GM23338 (cell line): ENCODE measurements at regions not wholly inside any gene's neighbourhood (a gene's known extent, or its start where the extent isn't known, plus 50 kb on each side); places are given as distances from the start of the nearest gene placed in this dataset.

ENCODE experiments used
- ATAC-seq: fragments of 200-7000 bp; cut with Tn5 transposase; 3 replicates; pipeline ENCODE4 v1.9.1; 2020
- DNase-seq: peaks from one replicate; pipeline ENCODE4 v3.0.0-alpha.2; 2015; ENCODE audit warnings: low spot score
- H2AFZ ChIP-seq: fragments of 200-600 bp; sonication (generic); 2 replicates; pipeline ENCODE4 v1.8.0; 2016; ENCODE audit warnings: antibody characterized with exemption, mild to moderate bottlenecking, moderate library complexity
- H3F3A ChIP-seq: fragments of 200-600 bp; sonication (generic); replicated peaks from 2 replicates; pipeline ENCODE4 v1.8.0; 2017; ENCODE audit warnings: antibody characterized with exemption, mixed run types, low read depth
- H3K27ac ChIP-seq: fragments of 200-600 bp; sonication (generic); 2 replicates; pipeline ENCODE4 v1.6.1; 2016; ENCODE audit warnings: low read depth
- H3K27me3 ChIP-seq: fragments of 200-600 bp; sonication (generic); 2 replicates; pipeline ENCODE4 v1.8.0; 2016; ENCODE audit warnings: mild to moderate bottlenecking, mixed run types, moderate library complexity; ENCODE audit not compliant: insufficient read depth
- H3K36me3 ChIP-seq: fragments of 200-600 bp; sonication (generic); 2 replicates; pipeline ENCODE4 v1.8.0; 2016; ENCODE audit warnings: mild to moderate bottlenecking; ENCODE audit not compliant: insufficient read depth
- H3K4me1 ChIP-seq: fragments of 200-600 bp; sonication (generic); 2 replicates; pipeline ENCODE4 v1.8.0; 2016; ENCODE audit warnings: mild to moderate bottlenecking, moderate library complexity; ENCODE audit not compliant: insufficient read depth
- H3K4me2 ChIP-seq: fragments of 200-600 bp; sonication (generic); 2 replicates; pipeline ENCODE4 v1.7.1; 2017; ENCODE audit warnings: mixed run types
- H3K4me3 ChIP-seq: fragments of 200-600 bp; sonication (generic); 2 replicates; pipeline ENCODE4 v1.6.1; 2016; ENCODE audit warnings: mixed run types
- H3K79me2 ChIP-seq: fragments of 200-600 bp; sonication (generic); replicated peaks from 2 replicates; pipeline ENCODE4 v1.8.0; 2017; ENCODE audit warnings: mild to moderate bottlenecking; ENCODE audit not compliant: insufficient read depth
- H3K9me2 ChIP-seq: fragments of 200-600 bp; sonication (generic); 2 replicates; pipeline ENCODE4 v1.8.0; 2017; ENCODE audit not compliant: insufficient read depth
- H4K20me1 ChIP-seq: fragments of 200-600 bp; sonication (generic); replicated peaks from 2 replicates; pipeline ENCODE4 v1.8.0; 2017; ENCODE audit warnings: mild to moderate bottlenecking; ENCODE audit not compliant: insufficient read depth
- H3K27ac Mint-ChIP-seq: 2 replicates; pipeline ENCODE4 v1.8.0; 2020; ENCODE audit warnings: inconsistent platforms, mild to moderate bottlenecking, moderate library complexity, mixed read lengths
- H3K27me3 Mint-ChIP-seq: 3 replicates; pipeline ENCODE4 v1.8.0; 2022; ENCODE audit warnings: low read depth, mild to moderate bottlenecking, moderate library complexity, mixed read lengths, inconsistent platforms; ENCODE audit not compliant: insufficient read depth, poor library complexity
- H3K36me3 Mint-ChIP-seq: 3 replicates; pipeline ENCODE4 v1.8.0; 2021; ENCODE audit warnings: low read depth, mild to moderate bottlenecking, inconsistent platforms, moderate library complexity, mixed read lengths
- H3K4me1 Mint-ChIP-seq: 3 replicates; pipeline ENCODE4 v1.8.0; 2020; ENCODE audit warnings: mild to moderate bottlenecking, inconsistent platforms, mixed read lengths
- H3K4me3 Mint-ChIP-seq: 3 replicates; pipeline ENCODE4 v1.8.0; 2021; ENCODE audit warnings: moderate library complexity, mild to moderate bottlenecking, inconsistent platforms, mixed read lengths
- H3K9me3 Mint-ChIP-seq: 3 replicates; pipeline ENCODE4 v1.8.0; 2020; ENCODE audit warnings: moderate library complexity, mild to moderate bottlenecking, inconsistent platforms, mixed read lengths
- CREB1 ChIP-seq: fragments of 250-450 bp; sonication (Bioruptor Pico); IDR thresholded peaks from 2 replicates; pipeline ENCODE4 v1.5.0; 2020; ENCODE audit warnings: low read depth, mild to moderate bottlenecking, moderate library complexity
- EZH2phosphoT487 ChIP-seq: fragments of 200-600 bp; sonication (generic); IDR thresholded peaks from one replicate; pipeline ENCODE4 v1.8.1; 2018; ENCODE audit warnings: antibody characterized with exemption; ENCODE audit not compliant: unreplicated experiment
- NANOG ChIP-seq: IDR thresholded peaks from 2 replicates; pipeline ENCODE4 v1.6.1; 2016; ENCODE audit warnings: antibody characterized with exemption, borderline replicate concordance
- POLR2AphosphoS5 ChIP-seq: IDR thresholded peaks from 2 replicates; pipeline ENCODE4 v1.6.1; 2016; ENCODE audit warnings: antibody characterized with exemption, low read depth
- REST ChIP-seq: IDR thresholded peaks from one replicate; pipeline ENCODE4 v1.6.1; 2018; ENCODE audit warnings: antibody characterized with exemption; ENCODE audit not compliant: unreplicated experiment
- STAT1 ChIP-seq: IDR thresholded peaks from one replicate; pipeline ENCODE4 v1.6.1; 2016; ENCODE audit warnings: antibody characterized with exemption; ENCODE audit not compliant: unreplicated experiment
- ZNF331 ChIP-seq: fragments of 250-450 bp; sonication (Bioruptor Pico); IDR thresholded peaks from 2 replicates; pipeline ENCODE4 v1.5.0; 2020; ENCODE audit warnings: low read depth, mild to moderate bottlenecking, moderate library complexity
- TF ChIP-seq, protein P1 (sequence below), 2 experiments: fragments of 200-600 bp in 1 of 2; sonication (generic) in 1 of 2; conservative IDR thresholded peaks; 2 replicates each; pipeline versions ENCODE4 v1.5.1 to v1.6.1; 2016 to 2017; ENCODE audit warnings: antibody characterized with exemption in 2 of 2, low read depth in 2 of 2, mild to moderate bottlenecking in 2 of 2, moderate library complexity in 1 of 2
- TF ChIP-seq, protein P2 (sequence below): fragments of 250-450 bp; sonication (Bioruptor Pico); IDR thresholded peaks from 2 replicates; pipeline ENCODE4 v1.5.0; 2020; ENCODE audit warnings: mild to moderate bottlenecking, moderate library complexity

DNA sequence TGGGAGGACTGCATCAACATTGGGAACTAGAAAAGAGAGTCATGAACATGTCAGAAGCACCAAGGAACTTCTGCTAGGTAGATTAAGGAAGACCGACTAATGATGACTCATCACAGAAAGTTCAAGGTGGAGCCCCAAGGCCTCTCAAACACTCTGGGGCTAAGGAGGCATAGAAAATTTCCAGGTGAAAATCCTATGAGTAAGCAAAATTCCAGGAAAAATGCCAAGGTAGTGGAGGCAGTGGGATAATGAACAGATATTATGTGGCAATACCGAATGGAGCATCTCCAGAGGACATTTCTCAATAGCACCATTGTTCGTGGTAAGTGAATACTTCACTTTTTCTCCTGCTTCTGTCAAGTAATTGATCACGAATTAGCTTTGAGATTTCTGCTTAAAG is 336.5 kb downstream of the MZT1 start:
- Histone ChIP-seq H4K20me1 (no peaks in the 10 kb centered on the region), H3K27ac (no peak overlapping the region), H2AFZ (no peak overlapping the region), H3K9me2 (peaks cover 3% of the 10 kb centered on the region; the same call in 1 of the 2 replicates), H3K4me2 (no peak overlapping the region), H3K27me3 (no peaks in the 10 kb centered on the region), H3K79me2 (no peaks in the 10 kb centered on the region), H3K36me3 (no peaks in the 10 kb centered on the region), H3K4me3 (no peak overlapping the region), H3K4me1 (no peaks in the 10 kb centered on the region), H3F3A (no peaks in the 10 kb centered on the region)
- no peak for TF ChIP-seq STAT1
- TF ChIP-seq POLR2AphosphoS5, result no peak
- TF ChIP-seq NANOG, result no peak
- no peak for TF ChIP-seq REST
- TF ChIP-seq, protein P1, sequence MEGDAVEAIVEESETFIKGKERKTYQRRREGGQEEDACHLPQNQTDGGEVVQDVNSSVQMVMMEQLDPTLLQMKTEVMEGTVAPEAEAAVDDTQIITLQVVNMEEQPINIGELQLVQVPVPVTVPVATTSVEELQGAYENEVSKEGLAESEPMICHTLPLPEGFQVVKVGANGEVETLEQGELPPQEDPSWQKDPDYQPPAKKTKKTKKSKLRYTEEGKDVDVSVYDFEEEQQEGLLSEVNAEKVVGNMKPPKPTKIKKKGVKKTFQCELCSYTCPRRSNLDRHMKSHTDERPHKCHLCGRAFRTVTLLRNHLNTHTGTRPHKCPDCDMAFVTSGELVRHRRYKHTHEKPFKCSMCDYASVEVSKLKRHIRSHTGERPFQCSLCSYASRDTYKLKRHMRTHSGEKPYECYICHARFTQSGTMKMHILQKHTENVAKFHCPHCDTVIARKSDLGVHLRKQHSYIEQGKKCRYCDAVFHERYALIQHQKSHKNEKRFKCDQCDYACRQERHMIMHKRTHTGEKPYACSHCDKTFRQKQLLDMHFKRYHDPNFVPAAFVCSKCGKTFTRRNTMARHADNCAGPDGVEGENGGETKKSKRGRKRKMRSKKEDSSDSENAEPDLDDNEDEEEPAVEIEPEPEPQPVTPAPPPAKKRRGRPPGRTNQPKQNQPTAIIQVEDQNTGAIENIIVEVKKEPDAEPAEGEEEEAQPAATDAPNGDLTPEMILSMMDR (conservative IDR thresholded peaks at IDR 0.05; ENCODE audit: low read depth in 2 of 2), result no peak
- no peak for TF ChIP-seq ZNF331
- TF ChIP-seq, protein P2, sequence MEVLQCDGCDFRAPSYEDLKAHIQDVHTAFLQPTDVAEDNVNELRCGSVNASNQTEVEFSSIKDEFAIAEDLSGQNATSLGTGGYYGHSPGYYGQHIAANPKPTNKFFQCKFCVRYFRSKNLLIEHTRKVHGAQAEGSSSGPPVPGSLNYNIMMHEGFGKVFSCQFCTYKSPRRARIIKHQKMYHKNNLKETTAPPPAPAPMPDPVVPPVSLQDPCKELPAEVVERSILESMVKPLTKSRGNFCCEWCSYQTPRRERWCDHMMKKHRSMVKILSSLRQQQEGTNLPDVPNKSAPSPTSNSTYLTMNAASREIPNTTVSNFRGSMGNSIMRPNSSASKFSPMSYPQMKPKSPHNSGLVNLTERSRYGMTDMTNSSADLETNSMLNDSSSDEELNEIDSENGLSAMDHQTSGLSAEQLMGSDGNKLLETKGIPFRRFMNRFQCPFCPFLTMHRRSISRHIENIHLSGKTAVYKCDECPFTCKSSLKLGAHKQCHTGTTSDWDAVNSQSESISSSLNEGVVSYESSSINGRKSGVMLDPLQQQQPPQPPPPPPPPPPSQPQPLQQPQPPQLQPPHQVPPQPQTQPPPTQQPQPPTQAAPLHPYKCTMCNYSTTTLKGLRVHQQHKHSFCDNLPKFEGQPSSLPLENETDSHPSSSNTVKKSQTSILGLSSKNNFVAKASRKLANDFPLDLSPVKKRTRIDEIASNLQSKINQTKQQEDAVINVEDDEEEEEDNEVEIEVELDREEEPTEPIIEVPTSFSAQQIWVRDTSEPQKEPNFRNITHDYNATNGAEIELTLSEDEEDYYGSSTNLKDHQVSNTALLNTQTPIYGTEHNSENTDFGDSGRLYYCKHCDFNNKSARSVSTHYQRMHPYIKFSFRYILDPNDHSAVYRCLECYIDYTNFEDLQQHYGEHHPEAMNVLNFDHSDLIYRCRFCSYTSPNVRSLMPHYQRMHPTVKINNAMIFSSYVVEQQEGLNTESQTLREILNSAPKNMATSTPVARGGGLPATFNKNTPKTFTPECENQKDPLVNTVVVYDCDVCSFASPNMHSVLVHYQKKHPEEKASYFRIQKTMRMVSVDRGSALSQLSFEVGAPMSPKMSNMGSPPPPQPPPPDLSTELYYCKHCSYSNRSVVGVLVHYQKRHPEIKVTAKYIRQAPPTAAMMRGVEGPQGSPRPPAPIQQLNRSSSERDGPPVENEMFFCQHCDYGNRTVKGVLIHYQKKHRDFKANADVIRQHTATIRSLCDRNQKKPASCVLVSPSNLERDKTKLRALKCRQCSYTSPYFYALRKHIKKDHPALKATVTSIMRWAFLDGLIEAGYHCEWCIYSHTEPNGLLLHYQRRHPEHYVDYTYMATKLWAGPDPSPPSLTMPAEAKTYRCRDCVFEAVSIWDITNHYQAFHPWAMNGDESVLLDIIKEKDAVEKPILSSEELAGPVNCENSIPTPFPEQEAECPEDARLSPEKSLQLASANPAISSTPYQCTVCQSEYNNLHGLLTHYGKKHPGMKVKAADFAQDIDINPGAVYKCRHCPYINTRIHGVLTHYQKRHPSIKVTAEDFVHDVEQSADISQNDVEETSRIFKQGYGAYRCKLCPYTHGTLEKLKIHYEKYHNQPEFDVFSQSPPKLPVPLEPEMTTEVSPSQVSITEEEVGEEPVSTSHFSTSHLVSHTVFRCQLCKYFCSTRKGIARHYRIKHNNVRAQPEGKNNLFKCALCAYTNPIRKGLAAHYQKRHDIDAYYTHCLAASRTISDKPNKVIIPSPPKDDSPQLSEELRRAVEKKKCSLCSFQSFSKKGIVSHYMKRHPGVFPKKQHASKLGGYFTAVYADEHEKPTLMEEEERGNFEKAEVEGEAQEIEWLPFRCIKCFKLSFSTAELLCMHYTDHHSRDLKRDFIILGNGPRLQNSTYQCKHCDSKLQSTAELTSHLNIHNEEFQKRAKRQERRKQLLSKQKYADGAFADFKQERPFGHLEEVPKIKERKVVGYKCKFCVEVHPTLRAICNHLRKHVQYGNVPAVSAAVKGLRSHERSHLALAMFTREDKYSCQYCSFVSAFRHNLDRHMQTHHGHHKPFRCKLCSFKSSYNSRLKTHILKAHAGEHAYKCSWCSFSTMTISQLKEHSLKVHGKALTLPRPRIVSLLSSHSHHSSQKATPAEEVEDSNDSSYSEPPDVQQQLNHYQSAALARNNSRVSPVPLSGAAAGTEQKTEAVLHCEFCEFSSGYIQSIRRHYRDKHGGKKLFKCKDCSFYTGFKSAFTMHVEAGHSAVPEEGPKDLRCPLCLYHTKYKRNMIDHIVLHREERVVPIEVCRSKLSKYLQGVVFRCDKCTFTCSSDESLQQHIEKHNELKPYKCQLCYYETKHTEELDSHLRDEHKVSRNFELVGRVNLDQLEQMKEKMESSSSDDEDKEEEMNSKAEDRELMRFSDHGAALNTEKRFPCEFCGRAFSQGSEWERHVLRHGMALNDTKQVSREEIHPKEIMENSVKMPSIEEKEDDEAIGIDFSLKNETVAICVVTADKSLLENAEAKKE (CRISPR knock-in tag), result no peak
- TF ChIP-seq CREB1 (CRISPR knock-in tag), result no peak
- no peak for TF ChIP-seq EZH2phosphoT487
- H3K9me3 Mint-ChIP-seq, result no peaks in the 10 kb centered on the region
- H3K27ac Mint-ChIP-seq, result no peak overlapping the region
- ATAC-seq, result no peak
- no peaks in the 10 kb centered on the region for H3K36me3 Mint-ChIP-seq
- no peak overlapping the region for H3K4me3 Mint-ChIP-seq
- no peak for DNase-seq
- H3K4me1 Mint-ChIP-seq, result no peaks in the 10 kb centered on the region
- H3K27me3 Mint-ChIP-seq, result peaks cover 3% of the 10 kb centered on the region
